H1 (cell line): ENCODE measurements at regions not wholly inside any gene's neighbourhood (a gene's known extent, or its start where the extent isn't known, plus 50 kb on each side); places are given as distances from the start of the nearest gene placed in this dataset.

ENCODE experiments used
- CTCF ChIA-PET: fragments of 300-600 bp; sonication (Branson Sonifier 250); formaldehyde crosslinking; loops from one replicate; lab custom pipeline; 2021; ENCODE audit not compliant: partially characterized antibody; lab: Charles Lee
- POLR2A ChIA-PET: fragments of 300-600 bp; sonication (Branson Sonifier 250); formaldehyde crosslinking; loops from one replicate; lab custom pipeline; 2021; ENCODE audit warnings: inconsistent platforms; ENCODE audit not compliant: partially characterized antibody; lab: Charles Lee
- DNase-seq, 2 experiments: peaks; one replicate each; pipeline versions ENCODE4 v3.0.0 to v3.0.0-alpha.2; 2010 to 2022; ENCODE audit warnings: low spot score in 2 of 2, low read depth in 1 of 2, mixed read lengths in 1 of 2
- FAIRE-seq: peaks from 2 replicates; lab custom pipeline; 2011; peaks lifted over from hg19 to GRCh38; lab: Jason Lieb, UNC
- H2AFZ ChIP-seq: 2 replicates; pipeline ENCODE4 v1.8.1; 2012; ENCODE audit warnings: low read length, inconsistent platforms
- H2AK5ac ChIP-seq: 2 replicates; pipeline ENCODE4 v1.6.1; 2013; ENCODE audit warnings: low read depth, low read length
- H2BK120ac ChIP-seq: replicated peaks from 2 replicates; pipeline ENCODE3; 2013; ENCODE audit warnings: low read depth, low read length, inconsistent platforms
- H2BK12ac ChIP-seq: 2 replicates; pipeline ENCODE4 v1.6.1; 2013; ENCODE audit warnings: low read depth, low read length
- H2BK15ac ChIP-seq: 2 replicates; pipeline ENCODE4 v1.6.1; 2013; ENCODE audit warnings: low read length
- H2BK20ac ChIP-seq: 2 replicates; pipeline ENCODE4 v1.6.1; 2013; ENCODE audit warnings: low read length
- H2BK5ac ChIP-seq: 2 replicates; pipeline ENCODE4 v1.6.1; 2013; ENCODE audit warnings: low read depth, low read length
- H3K14ac ChIP-seq: 2 replicates; pipeline ENCODE4 v1.6.1; 2013; ENCODE audit warnings: inconsistent platforms; ENCODE audit not compliant: insufficient read length
- H3K18ac ChIP-seq: 2 replicates; pipeline ENCODE4 v1.6.1; 2013; ENCODE audit warnings: low read length; ENCODE audit errors: extremely low read depth
- H3K23ac ChIP-seq: 2 replicates; pipeline ENCODE4 v1.6.1; 2013; ENCODE audit warnings: inconsistent platforms; ENCODE audit not compliant: insufficient read length
- H3K23me2 ChIP-seq: 2 replicates; pipeline ENCODE4 v1.6.1; 2013; ENCODE audit warnings: low read depth, low read length
- H3K27ac ChIP-seq: 2 replicates; pipeline ENCODE4 v1.6.1; 2011; ENCODE audit warnings: low read depth, low read length, inconsistent platforms
- H3K27me3 ChIP-seq, 4 experiments: replicated peaks in 1 of 4; 1 replicate in 1 of 4; 2 replicates in 3 of 4; pipeline versions ENCODE4 v1.6.1 to v1.8.1; 2011 to 2013; ENCODE audit warnings: low read length in 3 of 4, mild to moderate bottlenecking in 3 of 4, inconsistent platforms in 2 of 4, mixed read lengths in 2 of 4, moderate library complexity in 1 of 4; ENCODE audit not compliant: control insufficient read depth in 3 of 4, insufficient read depth in 3 of 4; ENCODE audit errors: extremely low read depth in 1 of 4
- H3K36me3 ChIP-seq, 4 experiments: 2 replicates each; pipeline versions ENCODE4 v1.6.1 to v1.8.1; 2011 to 2013; ENCODE audit warnings: mild to moderate bottlenecking in 4 of 4, low read length in 3 of 4, moderate library complexity in 2 of 4, control low read depth in 1 of 4, inconsistent platforms in 1 of 4; ENCODE audit not compliant: insufficient read depth in 4 of 4, control insufficient read depth in 2 of 4
- H3K4ac ChIP-seq: replicated peaks from 2 replicates; pipeline ENCODE3; 2013; ENCODE audit warnings: low read length, low read depth, mixed read lengths, inconsistent platforms; ENCODE audit not compliant: insufficient read length
- H3K4me1 ChIP-seq, 4 experiments: replicated peaks in 1 of 4; 1 replicate in 1 of 4; 2 replicates in 3 of 4; pipeline versions ENCODE4 v1.6.1 to v1.8.1; 2011 to 2013; ENCODE audit warnings: low read length in 3 of 4, inconsistent platforms in 2 of 4, mixed read lengths in 1 of 4; ENCODE audit not compliant: insufficient read depth in 4 of 4, control insufficient read depth in 3 of 4
- H3K4me2 ChIP-seq, 2 experiments: 2 replicates each; pipeline versions ENCODE4 v1.6.1 to v1.8.1; 2011 to 2013; ENCODE audit warnings: low read depth in 2 of 2, low read length in 2 of 2, control low read depth in 1 of 2, inconsistent platforms in 1 of 2, mild to moderate bottlenecking in 1 of 2; ENCODE audit not compliant: insufficient read depth in 1 of 2
- H3K4me3 ChIP-seq, 4 experiments: fragments of 200-600, 300-600 bp in 1 of 4; sonication (generic), shearing (Covaris generic), sonication (Bioruptor Twin) in 1 of 4; 2 replicates each; pipeline versions ENCODE4 v1.5.1 to v1.8.1; 2011 to 2016; ENCODE audit warnings: low read length in 4 of 4, low read depth in 3 of 4, control low read depth in 2 of 4, inconsistent platforms in 2 of 4, mild to moderate bottlenecking in 2 of 4, mixed read lengths in 1 of 4, moderate library complexity in 1 of 4; ENCODE audit not compliant: insufficient read depth in 2 of 4; ENCODE audit errors: extremely low read depth in 1 of 4
- H3K56ac ChIP-seq: replicated peaks from 2 replicates; pipeline ENCODE3; 2013; ENCODE audit warnings: low read depth, mild to moderate bottlenecking, mixed read lengths, low read length, inconsistent platforms; ENCODE audit not compliant: insufficient read length
- H3K79me1 ChIP-seq: 2 replicates; pipeline ENCODE4 v1.6.1; 2013; ENCODE audit warnings: low read depth, low read length, control low read depth
- H3K79me2 ChIP-seq, 2 experiments: 2 replicates each; pipeline versions ENCODE4 v1.6.1 to v1.8.1; 2012 to 2013; ENCODE audit warnings: low read length in 2 of 2, mild to moderate bottlenecking in 2 of 2, inconsistent platforms in 1 of 2; ENCODE audit not compliant: insufficient read depth in 2 of 2, control insufficient read depth in 1 of 2
- H3K9ac ChIP-seq, 4 experiments: replicated peaks in 1 of 4; 1 replicate in 1 of 4; 2 replicates in 3 of 4; pipeline versions ENCODE4 v1.6.1 to v1.8.1; 2011 to 2013; ENCODE audit warnings: low read depth in 3 of 4, low read length in 3 of 4, control low read depth in 2 of 4, mild to moderate bottlenecking in 2 of 4, moderate library complexity in 2 of 4, inconsistent platforms in 1 of 4; ENCODE audit errors: extremely low read depth in 1 of 4
- H3K9me3 ChIP-seq, 2 experiments: 2 replicates each; pipeline versions ENCODE4 v1.6.1 to v1.8.1; 2012 to 2013; ENCODE audit warnings: mild to moderate bottlenecking in 2 of 2, moderate library complexity in 2 of 2, control low read depth in 1 of 2, inconsistent platforms in 1 of 2, low read depth in 1 of 2, low read length in 1 of 2, mixed read lengths in 1 of 2; ENCODE audit not compliant: insufficient read depth in 2 of 2
- H4K20me1 ChIP-seq, 2 experiments: replicated peaks in 1 of 2; 2 replicates each; pipeline versions ENCODE3 to v1.8.1; 2011 to 2013; ENCODE audit warnings: inconsistent platforms in 2 of 2, low read length in 2 of 2, mild to moderate bottlenecking in 1 of 2; ENCODE audit not compliant: insufficient read depth in 2 of 2, control insufficient read depth in 1 of 2
- H4K5ac ChIP-seq: 2 replicates; pipeline ENCODE4 v1.6.1; 2013; ENCODE audit warnings: low read length, low read depth, mixed read lengths, inconsistent platforms; ENCODE audit not compliant: insufficient read length
- H4K8ac ChIP-seq: 2 replicates; pipeline ENCODE4 v1.8.0; 2013; ENCODE audit warnings: mild to moderate bottlenecking, moderate library complexity, low read length, inconsistent platforms; ENCODE audit not compliant: insufficient read depth; ENCODE audit errors: extremely low read depth
- H4K91ac ChIP-seq: replicated peaks from 2 replicates; pipeline ENCODE3; 2013; ENCODE audit warnings: low read length, mixed read lengths, inconsistent platforms; ENCODE audit not compliant: insufficient read length
- CREB1 ChIP-seq: IDR thresholded peaks from 2 replicates; pipeline ENCODE4 v1.6.1; 2012; ENCODE audit warnings: inconsistent platforms
- MAX ChIP-seq: IDR thresholded peaks from 2 replicates; pipeline ENCODE4 v1.6.1; 2012; ENCODE audit warnings: inconsistent platforms
- POLR2A ChIP-seq, 2 experiments: IDR thresholded peaks; 1 replicate in 1 of 2; 2 replicates in 1 of 2; pipeline ENCODE4 v1.6.1; 2011; ENCODE audit warnings: low read depth in 2 of 2, low read length in 2 of 2, mild to moderate bottlenecking in 2 of 2; ENCODE audit errors: control extremely low read depth in 1 of 2
- SIN3A ChIP-seq, 2 experiments: IDR thresholded peaks in 1 of 2; conservative IDR thresholded peaks in 1 of 2; 2 replicates each; pipeline ENCODE4 v1.6.1; 2011 to 2012; ENCODE audit warnings: low read length in 2 of 2, improper control_type of control experiment in 1 of 2, low read depth in 1 of 2, mild to moderate bottlenecking in 1 of 2
- TAF7 ChIP-seq: optimal IDR thresholded peaks from 2 replicates; pipeline ENCODE3; 2011; ENCODE audit warnings: low read depth, mild to moderate bottlenecking, inconsistent platforms, low read length, moderate library complexity, borderline replicate concordance
- WGBS, 2 experiments: shearing (Covaris generic) in 1 of 2; methylation state at CpG; one replicate each; pipeline versions ENCODE4 v1.1.6 to v1.1.7; 2013 to 2015; ENCODE audit warnings: low lambda C conversion rate in 2 of 2, mixed read lengths in 2 of 2, inconsistent platforms in 1 of 2, low coverage in 1 of 2, missing lambda C conversion rate in 1 of 2; ENCODE audit not compliant: insufficient replicate concordance in 2 of 2, insufficient coverage in 1 of 2, insufficient read length in 1 of 2; ENCODE audit errors: extremely low coverage in 1 of 2, missing lambda C conversion rate in 1 of 2; 5-methylcytosine and 5-hydroxymethylcytosine counted together

- no peak for TF ChIP-seq POLR2A (IDR thresholded peaks at IDR 0.05; ENCODE audit: control extremely low read depth in 1 of 2, low read depth in 2 of 2, low read length in 2 of 2)
Observed at GRCh38 chr7:110373416-110373815, 717.5 kb upstream of the LRRN3 start (continued).

GRCh38 chr7:110373859-110374258, 717.1 kb upstream of the LRRN3 start:
- H3K79me1 ChIP-seq = no peaks in the 10 kb centered on the region
- H3K56ac ChIP-seq = no peak overlapping the region
- H4K20me1 ChIP-seq = no peaks in the 10 kb centered on the region
- H2BK12ac ChIP-seq = no peak overlapping the region
- no peak overlapping the region for H4K91ac ChIP-seq
- no peak overlapping the region for H2BK15ac ChIP-seq
- no peaks in the 10 kb centered on the region for H3K79me2 ChIP-seq
- POLR2A ChIA-PET = no interaction called here
- no peak for DNase-seq
- H2AFZ ChIP-seq = no peak overlapping the region
- H2AK5ac ChIP-seq = no peak overlapping the region
- H3K23ac ChIP-seq = no peak overlapping the region
- H3K27me3 ChIP-seq = no peaks in the 10 kb centered on the region
- H2BK5ac ChIP-seq = no peak overlapping the region
- no peak overlapping the region for H3K9ac ChIP-seq
- H4K5ac ChIP-seq = no peak overlapping the region
- no peaks in the 10 kb centered on the region for H3K23me2 ChIP-seq
- WGBS, 2 experiments = 80% methylated on average over 2 of the region's 2 CpGs; no CpG with 5 or more reads in 1 of the 2 experiments
- no peak overlapping the region for H3K4ac ChIP-seq
- H3K9me3 ChIP-seq = no peaks in the 10 kb centered on the region
- H3K4me1 ChIP-seq = peaks cover 0 to 2% (median 0%) of the 10 kb centered on the region in 4 experiments; a peak in 2 of 7 replicates
- H2BK20ac ChIP-seq = no peak overlapping the region
- H3K18ac ChIP-seq = no peak overlapping the region
- no peak overlapping the region for H4K8ac ChIP-seq
- CTCF ChIA-PET = no interaction called here
- no peak overlapping the region for H3K4me2 ChIP-seq
- no peak for FAIRE-seq
- no peaks in the 10 kb centered on the region for H3K36me3 ChIP-seq
- no peak overlapping the region for H2BK120ac ChIP-seq
- no peak overlapping the region for H3K14ac ChIP-seq
- H3K4me3 ChIP-seq = no peak overlapping the region
- H3K27ac ChIP-seq = no peak overlapping the region
- TF ChIP-seq SIN3A (conservative IDR thresholded peaks at IDR 0.05 in 1 of 2, IDR thresholded peaks at IDR 0.05 in 1 of 2; ENCODE audit: low read depth in 1 of 2, low read length in 2 of 2) (no peak), TAF7 (no peak), CREB1 (no peak), MAX (no peak)
